Skeletal muscle tissue (tissue), 3 donors: ENCODE measurements at regions not wholly inside any gene's neighbourhood (a gene's known extent, or its start where the extent isn't known, plus 50 kb on each side); places are given as distances from the start of the nearest gene placed in this dataset.
"Not testable (repeated sequence)": the region's sequence is repeated elsewhere in the genome, so short reads cannot be mapped to it uniquely, and the experiment has no call there.

Experiments used
- H3K27ac ChIP-seq: one replicate; pipeline ENCODE4 v1.7.0; 2013; ENCODE audit warnings: mild to moderate bottlenecking, low read depth, low read length, inconsistent platforms
- H3K27me3 ChIP-seq, 3 donors: one replicate each; pipeline ENCODE4 v1.7.0; 2013; ENCODE audit warnings: low read length in 3 of 3; ENCODE audit not compliant: control insufficient read depth in 3 of 3, insufficient read depth in 3 of 3
- H3K36me3 ChIP-seq, 3 donors: one replicate each; pipeline ENCODE4 v1.7.0; 2013; ENCODE audit warnings: low read length in 3 of 3; ENCODE audit not compliant: control insufficient read depth in 3 of 3, insufficient read depth in 3 of 3
- H3K4me1 ChIP-seq, 3 donors: one replicate each; pipeline ENCODE4 v1.7.0; 2013; ENCODE audit warnings: low read length in 3 of 3, mild to moderate bottlenecking in 3 of 3; ENCODE audit not compliant: control insufficient read depth in 3 of 3, insufficient read depth in 3 of 3
- H3K4me3 ChIP-seq, 3 donors: one replicate each; pipeline ENCODE4 v1.7.0; 2013; ENCODE audit warnings: low read length in 3 of 3
- H3K9ac ChIP-seq, 3 donors: one replicate each; pipeline ENCODE4 v1.7.0; 2013; ENCODE audit warnings: low read length in 3 of 3, mild to moderate bottlenecking in 3 of 3, moderate library complexity in 2 of 3, low read depth in 1 of 3
- H3K9me3 ChIP-seq, 3 donors: one replicate each; pipeline ENCODE4 v1.7.0; 2013; ENCODE audit warnings: low read length in 3 of 3; ENCODE audit not compliant: control insufficient read depth in 3 of 3
- donor health status: Osteomylitis.

GRCh38 chr21:7955358-7956073 is 2565.9 kb upstream of the TPTE start:
- Histone ChIP-seq H3K9me3 (peaks cover 5 to 69% (median 54%) of the 10 kb centered on the region in 3 donors), H3K4me3 (peak overlapping the region in 1 of 3 donors; percentile 6)
- not testable (repeated sequence) for H3K9ac ChIP-seq, H3K27ac ChIP-seq, H3K4me1 ChIP-seq, H3K36me3 ChIP-seq, H3K27me3 ChIP-seq

GRCh38 chr21:7956074-7956452 is 2565.3 kb upstream of the TPTE start:
- not testable (repeated sequence) for H3K27me3 ChIP-seq, H3K27ac ChIP-seq, H3K4me1 ChIP-seq, H3K9ac ChIP-seq, H3K4me3 ChIP-seq, H3K36me3 ChIP-seq
- H3K9me3 ChIP-seq = peaks cover 5 to 63% (median 51%) of the 10 kb centered on the region in 3 donors

GRCh38 chr21:7956998-7957712 is 2564.2 kb upstream of the TPTE start:
- H3K9ac ChIP-seq, H3K27me3 ChIP-seq, H3K27ac ChIP-seq, H3K36me3 ChIP-seq, H3K4me1 ChIP-seq: not testable (repeated sequence)
- H3K9me3 ChIP-seq = peaks cover 1 to 57% (median 40%) of the 10 kb centered on the region in 3 donors
- peak overlapping the region in 1 of 3 donors; percentile 24 for H3K4me3 ChIP-seq

GRCh38 chr21:7957713-7958064 is 2563.7 kb upstream of the TPTE start:
- H3K27ac ChIP-seq = no peak overlapping the region
- H3K9ac ChIP-seq = no peak overlapping the region
- H3K27me3 ChIP-seq = no peaks in the 10 kb centered on the region
- H3K9me3 ChIP-seq = peaks cover 0 to 55% (median 36%) of the 10 kb centered on the region in 3 donors
- H3K4me1 ChIP-seq = no peaks in the 10 kb centered on the region
- H3K4me3 ChIP-seq = peak overlapping the region in 1 of 3 donors; percentile 24
- H3K36me3 ChIP-seq = no peaks in the 10 kb centered on the region
